Left lung (tissue), 4 donors: ENCODE measurements at regions not wholly inside any gene's neighbourhood (a gene's known extent, or its start where the extent isn't known, plus 50 kb on each side); places are given as distances from the start of the nearest gene placed in this dataset.

Experiments used
- ATAC-seq: fragments of 200-7000 bp; cut with Tn5 transposase; one replicate; pipeline ENCODE4 v1.9.1; 2020; ENCODE audit warnings: moderate library complexity
- DNase-seq, 4 donors: peaks; one replicate each; pipeline ENCODE4 v3.0.0-alpha.2; 2013 to 2020
- H3K27ac ChIP-seq, 2 donors: fragments of 200-600 bp; sonication (generic) in 1 of 2; one replicate each; pipeline versions ENCODE4 v1.5.0 to v1.8.0; 2020 to 2021
- H3K27me3 ChIP-seq, 2 donors: fragments of 200-600 bp; sonication (generic) in 1 of 2; one replicate each; pipeline versions ENCODE4 v1.5.0 to v1.8.0; 2020 to 2021
- H3K36me3 ChIP-seq, 2 donors: fragments of 200-600 bp; sonication (generic) in 1 of 2; one replicate each; pipeline versions ENCODE4 v1.5.0 to v1.8.0; 2020 to 2021
- H3K4me1 ChIP-seq, 2 donors: fragments of 200-600 bp; one replicate each; pipeline ENCODE4 v1.8.0; 2021
- H3K4me3 ChIP-seq, 2 donors: fragments of 200-600 bp; sonication (generic) in 1 of 2; one replicate each; pipeline versions ENCODE4 v1.5.0 to v1.8.0; 2020 to 2021; ENCODE audit warnings: mild to moderate bottlenecking in 1 of 2
- H3K9me3 ChIP-seq, 2 donors: fragments of 200-600 bp; sonication (generic) in 1 of 2; one replicate each; pipeline versions ENCODE4 v1.5.0 to v1.8.0; 2020 to 2021
- CTCF ChIP-seq, 2 donors: fragments of 200-600 bp; sonication (generic) in 1 of 2; IDR thresholded peaks; one replicate each; pipeline versions ENCODE4 v1.5.0 to v1.8.0; 2021; ENCODE audit warnings: antibody characterized with exemption in 2 of 2
- intact Hi-C, 2 donors: fragments of 100-400 bp; cut with DNase I; formaldehyde crosslinking; loops; one replicate each; pipeline versions ENCODE4 v1.11.2 to v1.14.2; 2022
- donor health status: DM: no; HTN: yes; CAD: no.
- donor health status: DM: no; HTN: no; CAD: no.

- Histone ChIP-seq H3K4me3 (no peak overlapping the region), H3K36me3 (no peaks in the 10 kb centered on the region), H3K27me3 (no peaks in the 10 kb centered on the region), H3K27ac (no peak overlapping the region), H3K9me3 (peaks cover 0 to 2% of the 10 kb centered on the region in 2 donors), H3K4me1 (no peaks in the 10 kb centered on the region)
- intact Hi-C loops = no loop called here
- DNase-seq (no peak), ATAC-seq (no peak)
- no peak for TF ChIP-seq CTCF (IDR thresholded peaks at IDR 0.05)
Observed at GRCh38 chrX:1895583-1895982, 280.7 kb downstream of the ASMT start.

DNA sequence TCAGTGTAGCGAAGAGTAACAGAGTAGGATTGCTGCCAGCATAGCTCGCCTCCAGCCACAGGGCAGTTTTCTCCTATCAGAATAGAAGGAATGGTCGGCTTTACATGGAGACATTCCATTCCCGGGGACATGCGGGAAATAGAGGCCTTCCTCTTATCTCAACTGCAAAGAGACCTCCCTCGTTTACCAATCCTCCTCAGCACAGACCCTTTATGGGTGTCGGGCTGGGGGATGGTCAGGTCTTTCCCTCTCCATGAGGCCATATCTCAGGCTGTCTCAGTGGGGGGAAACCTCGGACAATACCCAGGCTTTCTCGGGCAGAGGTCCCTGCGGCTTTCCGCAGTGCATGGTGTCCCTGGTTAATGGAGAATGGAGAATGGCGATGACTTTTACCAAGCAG, 285.0 kb downstream of the ASMT start:
- peaks cover 0 to 2% of the 10 kb centered on the region in 2 donors for H3K9me3 ChIP-seq

DNA sequence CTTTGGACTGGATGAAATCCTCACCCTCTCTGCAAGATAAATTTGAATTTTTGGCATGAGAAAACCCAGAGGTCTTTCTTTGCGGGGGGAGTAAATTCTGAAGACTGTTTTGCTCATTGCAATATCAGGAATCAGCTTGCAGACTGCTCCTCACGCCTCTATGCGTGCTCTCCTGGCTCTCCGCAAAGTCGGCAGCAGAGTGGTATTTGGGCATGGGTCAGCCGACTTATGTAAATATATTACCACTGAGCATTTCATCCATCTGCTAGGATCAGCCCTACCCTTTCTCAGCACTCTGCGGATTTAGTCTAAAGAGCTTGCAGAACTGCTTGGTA, 288.0 kb downstream of the ASMT start:
- Histone ChIP-seq H3K27me3 (peaks cover 0 to 16% of the 10 kb centered on the region in 2 donors), H3K27ac (no peak overlapping the region), H3K36me3 (no peaks in the 10 kb centered on the region), H3K9me3 (peaks cover 0 to 11% of the 10 kb centered on the region in 2 donors), H3K4me1 (no peaks in the 10 kb centered on the region), H3K4me3 (no peak overlapping the region)
- intact Hi-C loops = no loop called here
- no peak for DNase-seq
- no peak for ATAC-seq
- no peak for TF ChIP-seq CTCF (IDR thresholded peaks at IDR 0.05)

More for the DNA sequence above, 285.0 kb downstream of the ASMT start:
- ATAC-seq (no peak), DNase-seq (no peak)
- intact Hi-C loops = no loop called here
- Histone ChIP-seq H3K4me3 (no peak overlapping the region), H3K36me3 (no peaks in the 10 kb centered on the region), H3K27ac (no peak overlapping the region), H3K27me3 (peaks cover 0 to 16% of the 10 kb centered on the region in 2 donors), H3K4me1 (no peaks in the 10 kb centered on the region)
- TF ChIP-seq CTCF (IDR thresholded peaks at IDR 0.05) = no peak

DNA sequence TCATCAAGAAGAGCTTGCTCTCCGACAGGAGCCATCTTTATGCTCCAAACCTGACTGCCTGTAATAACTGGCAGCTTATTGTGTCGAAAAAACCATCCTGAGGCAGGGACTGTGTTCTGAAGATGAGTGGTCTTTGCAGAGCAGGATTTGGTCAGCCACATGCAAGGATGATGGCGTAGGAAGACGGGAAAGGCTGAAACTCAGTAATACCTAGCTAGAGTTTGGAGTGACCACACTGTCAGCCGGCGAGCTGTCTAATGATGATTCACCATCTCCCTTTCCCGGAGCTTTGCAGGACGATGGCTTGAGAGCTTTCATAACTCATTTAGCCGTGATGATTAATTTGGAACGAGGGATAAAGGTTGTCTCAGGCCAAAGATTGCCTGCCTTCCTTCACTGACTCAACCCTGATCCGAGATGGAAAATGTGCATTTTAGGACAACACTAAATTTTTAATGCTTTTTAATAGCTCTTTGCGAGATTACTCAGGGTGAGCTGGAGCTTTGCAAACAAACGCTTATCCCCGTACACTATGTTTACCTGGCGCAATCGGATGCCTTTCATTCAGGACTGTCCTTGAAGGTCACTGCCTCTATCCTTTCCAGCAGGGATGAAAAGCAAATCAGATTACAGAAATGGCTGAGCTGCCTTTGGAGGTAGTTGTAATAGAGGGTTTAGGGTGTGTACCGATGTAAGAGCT, 288.5 kb downstream of the ASMT start:
- intact Hi-C loops = no loop called here
- ATAC-seq = no peak
- H3K9me3 ChIP-seq = peaks cover 0 to 11% of the 10 kb centered on the region in 2 donors
- no peaks in the 10 kb centered on the region for H3K36me3 ChIP-seq
- H3K4me1 ChIP-seq = no peaks in the 10 kb centered on the region
- TF ChIP-seq CTCF (IDR thresholded peaks at IDR 0.05) = no peak
- no peak overlapping the region for H3K4me3 ChIP-seq
- DNase-seq = no peak
- H3K27me3 ChIP-seq = peaks cover 0 to 16% of the 10 kb centered on the region in 2 donors
- no peak overlapping the region for H3K27ac ChIP-seq

DNA sequence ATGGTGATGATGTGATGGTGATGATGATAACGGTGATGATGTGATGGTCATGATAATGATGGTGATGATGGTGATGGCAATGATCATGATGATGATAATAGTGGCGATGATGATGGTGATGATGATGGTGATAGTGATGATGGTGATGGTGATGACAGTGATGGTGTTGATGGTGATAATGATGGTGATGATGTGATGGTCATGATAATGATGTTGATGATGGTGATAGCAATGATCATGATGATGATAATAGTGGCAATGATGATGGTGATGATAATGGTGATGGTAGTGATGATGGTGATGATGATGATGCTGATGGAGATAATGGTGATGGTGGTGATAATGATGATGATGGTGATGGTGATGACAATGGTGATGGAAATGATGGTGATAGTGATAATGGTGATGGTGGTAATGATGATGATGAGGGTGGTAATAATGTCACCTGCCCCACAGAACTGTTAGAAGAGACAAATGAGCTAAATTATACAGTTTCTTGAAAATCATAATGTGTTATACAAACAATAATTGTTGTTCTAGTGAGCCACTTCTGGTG, 289.9 kb downstream of the ASMT start:
- no peak overlapping the region for H3K27ac ChIP-seq
- intact Hi-C loops = no loop called here
- no peak overlapping the region for H3K4me3 ChIP-seq
- no peak for ATAC-seq
- DNase-seq = no peak
- H3K9me3 ChIP-seq = peaks cover 0 to 10% of the 10 kb centered on the region in 2 donors
- peaks cover 0 to 16% of the 10 kb centered on the region in 2 donors for H3K27me3 ChIP-seq
- no peaks in the 10 kb centered on the region for H3K4me1 ChIP-seq
- no peaks in the 10 kb centered on the region for H3K36me3 ChIP-seq
- TF ChIP-seq CTCF (IDR thresholded peaks at IDR 0.05) = no peak
